ENCODE measurements at regions not wholly inside any gene's neighbourhood (a gene's known extent, or its start where the extent isn't known, plus 50 kb on each side); places are given as distances from the start of the nearest gene placed in this dataset.

- H3K36me3 ChIP-seq = no peaks in the 10 kb centered on the region
- TF ChIP-seq EP300 (IDR thresholded peaks at IDR 0.05) (no peak), POLR2AphosphoS5 (IDR thresholded peaks at IDR 0.05) (no peak), CTCF (IDR thresholded peaks at IDR 0.05) (no peak), POLR2A (IDR thresholded peaks at IDR 0.05) (no peak)
- no peak overlapping the region for H3K4me3 ChIP-seq
- ATAC-seq (ENCODE audit: low FRiP score in 2 of 2) (no peak), DNase-seq (no peak)
- no peaks in the 10 kb centered on the region for H3K27me3 ChIP-seq
- no peaks in the 10 kb centered on the region for H3K9me3 ChIP-seq
- H3K27ac ChIP-seq = no peak overlapping the region
- H3K4me1 ChIP-seq = no peaks in the 10 kb centered on the region
- 91 to 93% methylated on average over 2 of the region's 2 CpGs for WGBS, 2 donors
These were observed 388.7 kb downstream of the RPS6KC1 start for GRCh38 chr1:213439703-213440102.

GRCh38 chr1:213440766-213441165 lies 389.7 kb downstream of the RPS6KC1 start:
- WGBS, 2 donors = 44 to 49% methylated on average over 4 of the region's 4 CpGs
- no peak overlapping the region for H3K4me3 ChIP-seq
- H3K9me3 ChIP-seq = no peaks in the 10 kb centered on the region
- H3K36me3 ChIP-seq = no peaks in the 10 kb centered on the region
- no peaks in the 10 kb centered on the region for H3K4me1 ChIP-seq
- no peak for DNase-seq
- ATAC-seq (ENCODE audit: low FRiP score in 2 of 2) = no peak
- H3K27me3 ChIP-seq = no peaks in the 10 kb centered on the region
- TF ChIP-seq CTCF (IDR thresholded peaks at IDR 0.05) = no peak
- no peak for TF ChIP-seq POLR2A (IDR thresholded peaks at IDR 0.05)
- TF ChIP-seq POLR2AphosphoS5 (IDR thresholded peaks at IDR 0.05) = no peak
- TF ChIP-seq EP300 (IDR thresholded peaks at IDR 0.05) = no peak
- no peak overlapping the region for H3K27ac ChIP-seq

GRCh38 chr1:213443415-213443814 lies 392.4 kb downstream of the RPS6KC1 start:
- Histone ChIP-seq H3K9me3 (no peaks in the 10 kb centered on the region), H3K36me3 (no peaks in the 10 kb centered on the region), H3K4me1 (no peaks in the 10 kb centered on the region), H3K4me3 (no peak overlapping the region), H3K27ac (no peak overlapping the region), H3K27me3 (no peaks in the 10 kb centered on the region)
- no peak for TF ChIP-seq EP300 (IDR thresholded peaks at IDR 0.05)
- no peak for TF ChIP-seq POLR2AphosphoS5 (IDR thresholded peaks at IDR 0.05)
- TF ChIP-seq POLR2A (IDR thresholded peaks at IDR 0.05) = no peak
- TF ChIP-seq CTCF (IDR thresholded peaks at IDR 0.05) = no peak
- DNase-seq = no peak
- WGBS, 2 donors = 90 to 92% methylated on average over 5 of the region's 5 CpGs
- no peak for ATAC-seq (ENCODE audit: low FRiP score in 2 of 2)

- 76 to 78% methylated on average over 5 to 6 of the region's 6 CpGs for WGBS, 2 donors
- H3K27ac ChIP-seq = no peak overlapping the region
- no peaks in the 10 kb centered on the region for H3K4me1 ChIP-seq
- H3K27me3 ChIP-seq = no peaks in the 10 kb centered on the region
- no peaks in the 10 kb centered on the region for H3K36me3 ChIP-seq
- DNase-seq (no peak), ATAC-seq (ENCODE audit: low FRiP score in 2 of 2) (no peak)
- no peak overlapping the region for H3K4me3 ChIP-seq
- TF ChIP-seq POLR2A (IDR thresholded peaks at IDR 0.05) = no peak
- no peak for TF ChIP-seq POLR2AphosphoS5 (IDR thresholded peaks at IDR 0.05)
- no peak for TF ChIP-seq EP300 (IDR thresholded peaks at IDR 0.05)
- TF ChIP-seq CTCF (IDR thresholded peaks at IDR 0.05) = no peak
- no peaks in the 10 kb centered on the region for H3K9me3 ChIP-seq
These were observed 393.2 kb downstream of the RPS6KC1 start for GRCh38 chr1:213444224-213444623.

GRCh38 chr1:213446496-213446895 lies 395.5 kb downstream of the RPS6KC1 start:
- DNase-seq (no peak), ATAC-seq (ENCODE audit: low FRiP score in 2 of 2) (no peak)
- no peaks in the 10 kb centered on the region for H3K36me3 ChIP-seq
- no peaks in the 10 kb centered on the region for H3K4me1 ChIP-seq
- no peaks in the 10 kb centered on the region for H3K9me3 ChIP-seq
- no peaks in the 10 kb centered on the region for H3K27me3 ChIP-seq
- TF ChIP-seq POLR2AphosphoS5 (IDR thresholded peaks at IDR 0.05) (no peak), CTCF (IDR thresholded peaks at IDR 0.05) (no peak), EP300 (IDR thresholded peaks at IDR 0.05) (no peak), POLR2A (IDR thresholded peaks at IDR 0.05) (no peak)
- H3K27ac ChIP-seq = no peak overlapping the region
- H3K4me3 ChIP-seq = no peak overlapping the region
- WGBS, 2 donors = 63 to 73% methylated on average over 5 of the region's 5 CpGs
